ENCODE measurements at regions not wholly inside any gene's neighbourhood (a gene's known extent, or its start where the extent isn't known, plus 50 kb on each side); places are given as distances from the start of the nearest gene placed in this dataset.

DNA sequence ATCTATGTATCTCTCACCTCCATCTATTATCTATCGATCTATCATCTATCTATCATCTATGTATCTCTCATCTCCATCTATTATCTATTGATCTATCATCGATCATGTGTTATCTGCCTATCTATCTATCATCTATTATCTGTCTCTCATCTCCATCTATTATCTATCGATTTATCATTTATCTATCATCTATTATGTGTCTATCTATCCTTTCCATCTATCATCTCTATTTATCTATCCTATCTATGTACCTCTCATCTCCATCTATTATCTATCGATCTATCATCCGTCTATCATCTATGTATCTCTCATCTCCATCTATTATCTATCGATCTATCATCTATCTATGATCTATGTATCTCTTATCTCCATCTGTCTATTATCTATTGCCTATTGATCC, 188.1 kb downstream of the ASMT start:
- H3K27me3 ChIP-seq (replicated peaks in 1 of 2; ENCODE audit: control insufficient read depth in 2 of 2, insufficient read depth in 2 of 2, low read length in 1 of 2): no peaks in the 10 kb centered on the region
- no peaks in the 10 kb centered on the region for H3K4me1 ChIP-seq (ENCODE audit: control insufficient read depth, insufficient read depth, low read length)
- H3K27ac ChIP-seq (ENCODE audit: control insufficient read depth, insufficient read depth): no peak overlapping the region
- intact Hi-C loops (cut with micrococcal nuclease; ENCODE audit: unreplicated experiment): no loop called here
- H3K9me3 ChIP-seq (replicated peaks; ENCODE audit: control insufficient read depth, insufficient read depth, low read length): no peaks in the 10 kb centered on the region
- FAIRE-seq: no peak
- 46% methylated on average over 6 of the region's 6 CpGs for WGBS (ENCODE audit: insufficient coverage, insufficient replicate concordance, low lambda C conversion rate, missing lambda C conversion rate)
- no peaks in the 10 kb centered on the region for H3K36me3 ChIP-seq (ENCODE audit: control insufficient read depth in 2 of 2, insufficient read depth in 2 of 2, low read length in 1 of 2)
- no TSS peak for BruUV-seq (replicated peaks)
- no peak for ATAC-seq
- CTCF ChIA-PET: no interaction called here
- SMC1A ChIA-PET (ENCODE audit: uncharacterized antibody, unreplicated experiment): no interaction called here
- POLR2A ChIA-PET: no interaction called here
- H3K9ac ChIP-seq (ENCODE audit: control insufficient read depth, insufficient read depth, low read length): no peak overlapping the region
- in situ Hi-C loops (cut with MboI): no loop called here
- no peak for DNase-seq (ENCODE audit: low read depth, low spot score)
- no peak overlapping the region for H2AFZ ChIP-seq (ENCODE audit: control insufficient read depth, low read depth, low read length)
- H3K79me2 ChIP-seq (ENCODE audit: control insufficient read depth, insufficient read depth, low read length): no peaks in the 10 kb centered on the region
- no peaks in the 10 kb centered on the region for H4K20me1 ChIP-seq (ENCODE audit: control insufficient read depth, insufficient read depth)
- TF ChIP-seq SRF (IDR thresholded peaks at IDR 0.05; ENCODE audit: low read depth in 2 of 2, low read length in 2 of 2) (no peak), NFYB (IDR thresholded peaks at IDR 0.05; ENCODE audit: insufficient read depth, low read depth, low read length) (no peak), SP1 (IDR thresholded peaks at IDR 0.05; ENCODE audit: low read depth, low read length) (no peak), KLF5 (IDR thresholded peaks at IDR 0.05; ENCODE audit: partially characterized antibody) (no peak), CBX3 (IDR thresholded peaks at IDR 0.05; ENCODE audit: borderline replicate concordance, low read depth) (no peak), HDAC2 (IDR thresholded peaks at IDR 0.05) (no peak), EP300 (IDR thresholded peaks at IDR 0.05; ENCODE audit: borderline replicate concordance in 1 of 2, control insufficient read depth in 1 of 2, low read depth in 2 of 2, low read length in 2 of 2) (no peak), SPI1 (IDR thresholded peaks at IDR 0.05; ENCODE audit: borderline replicate concordance, insufficient read depth, low read depth, low read length) (no peak), GABPA (IDR thresholded peaks at IDR 0.05; ENCODE audit: low read depth) (no peak), JUNB (IDR thresholded peaks at IDR 0.05) (no peak)
- TF ChIP-seq, protein P1, sequence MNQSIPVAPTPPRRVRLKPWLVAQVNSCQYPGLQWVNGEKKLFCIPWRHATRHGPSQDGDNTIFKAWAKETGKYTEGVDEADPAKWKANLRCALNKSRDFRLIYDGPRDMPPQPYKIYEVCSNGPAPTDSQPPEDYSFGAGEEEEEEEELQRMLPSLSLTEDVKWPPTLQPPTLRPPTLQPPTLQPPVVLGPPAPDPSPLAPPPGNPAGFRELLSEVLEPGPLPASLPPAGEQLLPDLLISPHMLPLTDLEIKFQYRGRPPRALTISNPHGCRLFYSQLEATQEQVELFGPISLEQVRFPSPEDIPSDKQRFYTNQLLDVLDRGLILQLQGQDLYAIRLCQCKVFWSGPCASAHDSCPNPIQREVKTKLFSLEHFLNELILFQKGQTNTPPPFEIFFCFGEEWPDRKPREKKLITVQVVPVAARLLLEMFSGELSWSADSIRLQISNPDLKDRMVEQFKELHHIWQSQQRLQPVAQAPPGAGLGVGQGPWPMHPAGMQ (IDR thresholded peaks at IDR 0.05; ENCODE audit: borderline replicate concordance): no peak
- TF ChIP-seq, protein P2, sequence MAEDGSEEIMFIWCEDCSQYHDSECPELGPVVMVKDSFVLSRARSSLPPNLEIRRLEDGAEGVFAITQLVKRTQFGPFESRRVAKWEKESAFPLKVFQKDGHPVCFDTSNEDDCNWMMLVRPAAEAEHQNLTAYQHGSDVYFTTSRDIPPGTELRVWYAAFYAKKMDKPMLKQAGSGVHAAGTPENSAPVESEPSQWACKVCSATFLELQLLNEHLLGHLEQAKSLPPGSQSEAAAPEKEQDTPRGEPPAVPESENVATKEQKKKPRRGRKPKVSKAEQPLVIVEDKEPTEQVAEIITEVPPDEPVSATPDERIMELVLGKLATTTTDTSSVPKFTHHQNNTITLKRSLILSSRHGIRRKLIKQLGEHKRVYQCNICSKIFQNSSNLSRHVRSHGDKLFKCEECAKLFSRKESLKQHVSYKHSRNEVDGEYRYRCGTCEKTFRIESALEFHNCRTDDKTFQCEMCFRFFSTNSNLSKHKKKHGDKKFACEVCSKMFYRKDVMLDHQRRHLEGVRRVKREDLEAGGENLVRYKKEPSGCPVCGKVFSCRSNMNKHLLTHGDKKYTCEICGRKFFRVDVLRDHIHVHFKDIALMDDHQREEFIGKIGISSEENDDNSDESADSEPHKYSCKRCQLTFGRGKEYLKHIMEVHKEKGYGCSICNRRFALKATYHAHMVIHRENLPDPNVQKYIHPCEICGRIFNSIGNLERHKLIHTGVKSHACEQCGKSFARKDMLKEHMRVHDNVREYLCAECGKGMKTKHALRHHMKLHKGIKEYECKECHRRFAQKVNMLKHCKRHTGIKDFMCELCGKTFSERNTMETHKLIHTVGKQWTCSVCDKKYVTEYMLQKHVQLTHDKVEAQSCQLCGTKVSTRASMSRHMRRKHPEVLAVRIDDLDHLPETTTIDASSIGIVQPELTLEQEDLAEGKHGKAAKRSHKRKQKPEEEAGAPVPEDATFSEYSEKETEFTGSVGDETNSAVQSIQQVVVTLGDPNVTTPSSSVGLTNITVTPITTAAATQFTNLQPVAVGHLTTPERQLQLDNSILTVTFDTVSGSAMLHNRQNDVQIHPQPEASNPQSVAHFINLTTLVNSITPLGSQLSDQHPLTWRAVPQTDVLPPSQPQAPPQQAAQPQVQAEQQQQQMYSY (CRISPR knock-in tag; IDR thresholded peaks at IDR 0.05): no peak
- no peak overlapping the region for H3K4me3 ChIP-seq
- RAD21 ChIA-PET (ENCODE audit: unreplicated experiment): no interaction called here
- no peak overlapping the region for H3K4me2 ChIP-seq (ENCODE audit: control insufficient read depth, insufficient read depth)
